ENCODE measurements at regions not wholly inside any gene's neighbourhood (a gene's known extent, or its start where the extent isn't known, plus 50 kb on each side); places are given as distances from the start of the nearest gene placed in this dataset.

GRCh38 chr3:21109056-21109455 lies 642.0 kb downstream of the ZNF385D start:
- no peak overlapping the region for H3K23ac ChIP-seq (ENCODE audit: insufficient read length)
- H3K9ac ChIP-seq (replicated peaks in 1 of 4; ENCODE audit: extremely low read depth in 1 of 4, low read depth in 3 of 4, low read length in 3 of 4) = no peak overlapping the region
- FAIRE-seq = no peak
- H3K23me2 ChIP-seq (ENCODE audit: low read depth, low read length) = no peaks in the 10 kb centered on the region
- no peak overlapping the region for H2AK5ac ChIP-seq (ENCODE audit: low read depth, low read length)
- H3K4me3 ChIP-seq (ENCODE audit: extremely low read depth in 1 of 4, insufficient read depth in 2 of 4, low read depth in 3 of 4, low read length in 4 of 4) = no peak overlapping the region
- H3K18ac ChIP-seq (ENCODE audit: extremely low read depth, low read length) = no peak overlapping the region
- H2BK120ac ChIP-seq (replicated peaks; ENCODE audit: low read depth, low read length) = no peak overlapping the region
- CTCF ChIA-PET (ENCODE audit: partially characterized antibody) = interaction anchor here (0.9 kb wide), 1 partner anchor 56 kb away, joined by 3 read pairs; no protein-coding TSS in a partner anchor
- no peak overlapping the region for H2BK12ac ChIP-seq (ENCODE audit: low read depth, low read length)
- H3K4me2 ChIP-seq (ENCODE audit: insufficient read depth in 1 of 2, low read depth in 2 of 2, low read length in 2 of 2) = no peak overlapping the region
- TF ChIP-seq KDM1A (IDR thresholded peaks at IDR 0.05; ENCODE audit: borderline replicate concordance, low read length) (no peak), CREB1 (IDR thresholded peaks at IDR 0.05) (no peak), SIN3A (conservative IDR thresholded peaks at IDR 0.05 in 1 of 2, IDR thresholded peaks at IDR 0.05 in 1 of 2; ENCODE audit: low read depth in 1 of 2, low read length in 2 of 2) (no peak), SIRT6 (IDR thresholded peaks at IDR 0.05; ENCODE audit: low read length) (no peak), SIX5 (IDR thresholded peaks at IDR 0.05; ENCODE audit: low read depth, low read length) (no peak), CHD1 (IDR thresholded peaks at IDR 0.05; ENCODE audit: low read depth, low read length) (no peak)
- H2BK15ac ChIP-seq (ENCODE audit: low read length) = no peak overlapping the region
- no peak overlapping the region for H2BK5ac ChIP-seq (ENCODE audit: low read depth, low read length)
- no peaks in the 10 kb centered on the region for H3K79me2 ChIP-seq (ENCODE audit: control insufficient read depth in 1 of 2, insufficient read depth in 2 of 2, low read length in 2 of 2)
- H3K9me3 ChIP-seq (ENCODE audit: insufficient read depth in 2 of 2, low read depth in 1 of 2, low read length in 1 of 2) = no peaks in the 10 kb centered on the region
- H3K36me3 ChIP-seq (ENCODE audit: control insufficient read depth in 2 of 4, insufficient read depth in 4 of 4, low read length in 3 of 4) = no peaks in the 10 kb centered on the region
- no peak overlapping the region for H3K14ac ChIP-seq (ENCODE audit: insufficient read length)
- no peak overlapping the region for H2BK20ac ChIP-seq (ENCODE audit: low read length)
- 91% methylated on average over 3 of the region's 3 CpGs; no CpG with 5 or more reads in 1 of the 2 experiments for WGBS, 2 experiments (ENCODE audit: extremely low coverage in 1 of 2, insufficient coverage in 1 of 2, insufficient read length in 1 of 2, insufficient replicate concordance in 2 of 2, low coverage in 1 of 2, low lambda C conversion rate in 2 of 2, missing lambda C conversion rate in 1 of 2)
- H4K91ac ChIP-seq (replicated peaks; ENCODE audit: insufficient read length, low read length) = no peak overlapping the region
- H3K79me1 ChIP-seq (ENCODE audit: low read depth, low read length) = no peaks in the 10 kb centered on the region
- H3K27me3 ChIP-seq (replicated peaks in 1 of 4; ENCODE audit: control insufficient read depth in 3 of 4, extremely low read depth in 1 of 4, insufficient read depth in 3 of 4, low read length in 3 of 4) = no peaks in the 10 kb centered on the region
- H3K56ac ChIP-seq (replicated peaks; ENCODE audit: insufficient read length, low read depth, low read length) = no peak overlapping the region
- H4K5ac ChIP-seq (ENCODE audit: insufficient read length, low read depth, low read length) = no peak overlapping the region
- no peak overlapping the region for H2AFZ ChIP-seq (ENCODE audit: low read length)
- POLR2A ChIA-PET (ENCODE audit: partially characterized antibody) = no interaction called here
- H3K27ac ChIP-seq (ENCODE audit: low read depth, low read length) = no peak overlapping the region
- H3K4ac ChIP-seq (replicated peaks; ENCODE audit: insufficient read length, low read depth, low read length) = no peak overlapping the region
- no peak for DNase-seq (ENCODE audit: low read depth in 1 of 2, low spot score in 2 of 2)
- H3K4me1 ChIP-seq (replicated peaks in 1 of 4; ENCODE audit: control insufficient read depth in 3 of 4, insufficient read depth in 4 of 4, low read length in 3 of 4) = no peaks in the 10 kb centered on the region
- H4K8ac ChIP-seq (ENCODE audit: extremely low read depth, insufficient read depth, low read length) = no peak overlapping the region
- peaks cover 0 to 2% of the 10 kb centered on the region in 2 experiments for H4K20me1 ChIP-seq (replicated peaks in 1 of 2; ENCODE audit: control insufficient read depth in 1 of 2, insufficient read depth in 2 of 2, low read length in 2 of 2)
